Colonic mucosa (tissue), 4 donors: ENCODE measurements at regions not wholly inside any gene's neighbourhood (a gene's known extent, or its start where the extent isn't known, plus 50 kb on each side); places are given as distances from the start of the nearest gene placed in this dataset.

Experiments used
- DNase-seq: peaks from one replicate; pipeline ENCODE4 v3.0.0-alpha.2; 2020
- H3K27ac ChIP-seq: fragments of 200-600 bp; one replicate; pipeline ENCODE4 v1.8.0; 2021
- H3K27me3 ChIP-seq: fragments of 200-600 bp; one replicate; pipeline ENCODE4 v1.8.0; 2021
- H3K36me3 ChIP-seq: fragments of 200-600 bp; one replicate; pipeline ENCODE4 v1.8.0; 2021
- H3K4me1 ChIP-seq: fragments of 200-600 bp; one replicate; pipeline ENCODE4 v1.8.0; 2021; ENCODE audit warnings: mild to moderate bottlenecking
- H3K4me3 ChIP-seq: fragments of 200-600 bp; one replicate; pipeline ENCODE4 v1.8.0; 2021
- H3K9ac ChIP-seq, 2 donors: one replicate each; pipeline ENCODE4 v1.7.0; 2013; ENCODE audit warnings: control low read depth in 2 of 2, low read depth in 2 of 2, low read length in 2 of 2
- H3K9me3 ChIP-seq: fragments of 200-600 bp; one replicate; pipeline ENCODE4 v1.8.0; 2021
- CTCF ChIP-seq: fragments of 200-600 bp; IDR thresholded peaks from one replicate; pipeline ENCODE4 v1.8.0; 2022; ENCODE audit warnings: antibody characterized with exemption, mild to moderate bottlenecking
- intact Hi-C: fragments of 100-400 bp; cut with DNase I; formaldehyde crosslinking; loops from one replicate; pipeline ENCODE4 v1.14.1; 2022
- donor health status: healthy.
- donor health status: DM: no; HTN: no; CAD: no.
- donor health status: DM: no; HTN: no; CAD: no.

DNA sequence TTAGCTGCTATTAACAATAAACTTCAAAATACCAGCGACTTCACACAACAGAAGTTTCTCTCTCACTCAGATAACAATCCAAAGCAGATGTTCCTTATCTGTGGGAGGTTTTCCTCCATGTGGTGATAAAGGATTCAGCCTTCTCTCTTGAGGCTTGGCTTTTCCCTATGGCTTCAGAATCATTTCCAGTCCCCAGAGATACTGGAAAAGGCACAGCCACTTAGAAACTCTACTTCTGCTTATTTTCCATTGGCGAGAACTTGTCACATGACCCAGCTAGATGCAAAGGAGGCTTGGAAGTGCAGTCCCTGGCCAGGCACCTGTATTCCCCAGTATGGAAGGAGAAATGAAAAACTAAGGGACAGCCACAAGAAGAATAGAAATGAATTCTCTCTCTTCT lies 344.8 kb downstream of the MTX2 start:
- no peak for TF ChIP-seq CTCF
- Histone ChIP-seq H3K9me3 (no peaks in the 10 kb centered on the region), H3K27me3 (no peaks in the 10 kb centered on the region), H3K4me3 (no peak overlapping the region), H3K4me1 (no peaks in the 10 kb centered on the region), H3K27ac (no peak overlapping the region), H3K9ac (no peak overlapping the region), H3K36me3 (no peaks in the 10 kb centered on the region)
- DNase-seq = no peak
- intact Hi-C loops = no loop called here

GRCh38 chr2:176614930-176615329 lies 345.7 kb downstream of the MTX2 start:
- Histone ChIP-seq H3K4me3 (no peak overlapping the region), H3K27me3 (no peaks in the 10 kb centered on the region), H3K4me1 (no peaks in the 10 kb centered on the region), H3K27ac (no peak overlapping the region), H3K36me3 (no peaks in the 10 kb centered on the region), H3K9me3 (no peaks in the 10 kb centered on the region), H3K9ac (no peak overlapping the region)
- no peak for TF ChIP-seq CTCF
- no peak for DNase-seq
- intact Hi-C loops = no loop called here

DNA sequence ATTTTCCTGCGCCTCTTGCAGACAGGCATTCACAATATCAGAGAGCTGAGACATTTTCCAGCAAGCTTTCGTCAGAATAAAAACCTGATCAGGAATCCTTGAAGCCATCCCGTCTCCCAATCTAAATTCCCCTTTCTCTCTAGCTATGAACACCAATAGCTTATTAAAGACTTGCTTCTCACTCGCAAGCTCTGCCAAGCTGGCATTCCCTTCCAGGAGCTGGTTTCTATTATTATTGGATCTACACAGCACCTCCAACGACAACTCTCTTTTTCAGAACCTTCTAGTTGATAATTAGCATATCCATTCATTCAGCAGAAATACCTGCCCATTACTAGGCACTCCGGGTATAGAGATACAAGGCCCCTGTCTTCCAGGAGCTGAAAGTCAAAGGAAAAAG lies 350.3 kb downstream of the MTX2 start:
- Histone ChIP-seq H3K27ac (no peak overlapping the region), H3K4me1 (no peaks in the 10 kb centered on the region), H3K27me3 (no peaks in the 10 kb centered on the region), H3K36me3 (no peaks in the 10 kb centered on the region), H3K4me3 (no peak overlapping the region), H3K9me3 (no peaks in the 10 kb centered on the region), H3K9ac (no peak overlapping the region)
- TF ChIP-seq CTCF = no peak
- DNase-seq = no peak
- intact Hi-C loops = no loop called here

GRCh38 chr2:176621350-176621749 lies 352.1 kb downstream of the MTX2 start:
- DNase-seq = no peak
- Histone ChIP-seq H3K27me3 (no peaks in the 10 kb centered on the region), H3K27ac (no peak overlapping the region), H3K4me1 (no peaks in the 10 kb centered on the region), H3K36me3 (no peaks in the 10 kb centered on the region), H3K4me3 (no peak overlapping the region), H3K9ac (no peak overlapping the region), H3K9me3 (no peaks in the 10 kb centered on the region)
- intact Hi-C loops = no loop called here
- no peak for TF ChIP-seq CTCF

DNA sequence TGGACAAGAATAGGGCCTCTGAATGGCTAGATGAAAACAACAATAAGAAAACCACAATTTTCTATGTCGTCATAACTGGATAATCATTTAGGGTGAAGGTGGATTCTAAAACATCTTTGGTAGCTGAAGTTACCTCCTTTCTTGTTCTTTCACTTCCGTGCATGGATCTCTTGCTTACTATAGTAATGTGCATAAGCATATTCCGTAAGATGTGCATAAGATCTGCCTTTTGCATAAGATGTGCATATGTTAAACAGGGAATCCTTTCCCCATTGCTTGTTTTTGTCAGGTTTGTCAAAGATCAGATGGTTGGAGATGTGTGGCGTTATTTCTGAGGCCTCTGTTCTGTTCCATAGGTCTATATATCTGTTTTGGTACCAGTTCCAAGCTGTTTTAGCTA lies 353.6 kb downstream of the MTX2 start:
- intact Hi-C loops = no loop called here
- Histone ChIP-seq H3K9ac (no peak overlapping the region), H3K9me3 (no peaks in the 10 kb centered on the region), H3K4me1 (no peaks in the 10 kb centered on the region), H3K36me3 (no peaks in the 10 kb centered on the region), H3K4me3 (no peak overlapping the region), H3K27ac (no peak overlapping the region), H3K27me3 (no peaks in the 10 kb centered on the region)
- no peak for TF ChIP-seq CTCF
- DNase-seq = no peak

DNA sequence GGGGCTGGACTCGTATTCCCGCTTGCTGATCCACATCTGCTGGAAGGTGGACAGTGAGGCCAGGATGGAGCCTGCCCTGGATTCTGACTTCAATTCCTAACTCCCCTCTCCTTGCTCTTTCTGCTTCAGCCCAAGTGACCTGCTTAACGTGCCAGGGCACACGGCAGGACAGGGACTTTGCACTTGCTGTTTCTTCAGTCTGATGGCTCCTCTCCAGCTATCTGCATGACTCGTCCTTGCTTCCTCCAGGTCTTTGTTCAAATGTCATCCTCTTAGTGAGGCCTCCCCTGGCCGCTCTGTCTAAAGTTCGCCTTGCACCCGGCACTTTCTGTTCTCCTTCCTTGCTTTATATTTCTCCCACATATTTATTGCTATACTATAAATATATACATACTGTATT lies 357.6 kb downstream of the MTX2 start:
- no peak overlapping the region for H3K4me3 ChIP-seq
- no peak overlapping the region for H3K9ac ChIP-seq
- no peak overlapping the region for H3K27ac ChIP-seq
- no peak for TF ChIP-seq CTCF
- no peak for DNase-seq
- intact Hi-C loops = no loop called here
- no peaks in the 10 kb centered on the region for H3K4me1 ChIP-seq
- no peaks in the 10 kb centered on the region for H3K36me3 ChIP-seq
- no peaks in the 10 kb centered on the region for H3K9me3 ChIP-seq
- no peaks in the 10 kb centered on the region for H3K27me3 ChIP-seq
